ENCODE measurements at regions not wholly inside any gene's neighbourhood (a gene's known extent, or its start where the extent isn't known, plus 50 kb on each side); places are given as distances from the start of the nearest gene placed in this dataset.

DNA sequence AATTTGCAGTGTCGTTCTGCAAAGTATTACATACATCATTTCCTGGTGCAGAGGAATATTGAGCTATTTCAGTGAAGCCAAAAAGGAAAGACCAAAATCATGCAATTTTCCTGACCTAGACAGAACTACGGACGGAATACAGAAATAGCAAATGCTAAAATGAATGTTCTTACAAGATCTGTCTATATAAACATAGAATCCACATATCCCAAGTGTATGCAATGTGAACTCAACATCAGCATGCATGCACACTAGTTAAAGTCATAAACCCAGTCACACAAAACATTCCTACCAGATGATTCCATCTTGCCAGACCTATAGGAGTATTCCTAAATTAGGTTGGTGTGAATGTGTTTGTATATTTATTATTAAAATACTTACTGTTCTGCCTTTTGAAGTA is 383.7 kb upstream of the ZNF507 start (continued):
- TF ChIP-seq SIN3A (conservative IDR thresholded peaks at IDR 0.05 in 1 of 2, IDR thresholded peaks at IDR 0.05 in 1 of 2; ENCODE audit: low read depth in 1 of 2, low read length in 2 of 2) (no peak), CHD2 (IDR thresholded peaks at IDR 0.05; ENCODE audit: low read length) (no peak), TAF1 (IDR thresholded peaks at IDR 0.05; ENCODE audit: low read depth, low read length) (no peak), CEBPB (IDR thresholded peaks at IDR 0.05; ENCODE audit: low read depth, low read length) (no peak), CREB1 (IDR thresholded peaks at IDR 0.05) (no peak), CHD1 (IDR thresholded peaks at IDR 0.05; ENCODE audit: low read depth, low read length) (no peak), TCF12 (IDR thresholded peaks at IDR 0.05; ENCODE audit: low read depth, low read length) (no peak), CBX8 (IDR thresholded peaks at IDR 0.05; ENCODE audit: borderline replicate concordance, low read depth, low read length) (no peak), RFX5 (IDR thresholded peaks at IDR 0.05; ENCODE audit: borderline replicate concordance, low read depth, low read length) (no peak), SP2 (IDR thresholded peaks at IDR 0.05; ENCODE audit: low read length) (no peak)
